ENCODE measurements at regions not wholly inside any gene's neighbourhood (a gene's known extent, or its start where the extent isn't known, plus 50 kb on each side); places are given as distances from the start of the nearest gene placed in this dataset.

DNA sequence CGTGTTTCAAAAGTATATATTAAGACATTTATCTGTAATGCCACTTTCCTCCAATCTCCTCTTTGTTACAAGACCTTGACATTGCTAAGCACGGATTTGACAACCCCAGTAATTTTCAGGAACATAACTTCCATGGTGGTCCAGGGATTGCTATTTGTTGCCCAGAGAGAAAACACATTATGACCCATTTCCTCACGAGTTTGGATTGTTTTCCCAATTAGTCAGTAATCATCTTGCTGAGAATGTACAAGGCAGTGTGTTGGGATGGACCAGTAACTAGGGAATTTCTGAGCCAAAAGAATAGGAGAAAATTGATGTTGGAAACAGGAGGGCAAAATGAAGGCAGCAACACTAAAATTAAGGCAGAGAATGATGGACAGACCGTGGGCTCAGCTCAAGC is 574.1 kb downstream of the EBF1 start:
- no peaks in the 10 kb centered on the region for H3K36me3 ChIP-seq (ENCODE audit: low read length)
- no peaks in the 10 kb centered on the region for H3K9me2 ChIP-seq (replicated peaks; ENCODE audit: insufficient read depth, low read length)
- no peaks in the 10 kb centered on the region for H3K79me2 ChIP-seq (ENCODE audit: insufficient read depth, low read length)
- no peaks in the 10 kb centered on the region for H3K9me3 ChIP-seq (ENCODE audit: insufficient read depth, low read length)
- no peak overlapping the region for H3K4me3 ChIP-seq (ENCODE audit: insufficient read depth, low read length, poor library complexity, severe bottlenecking)
- no peaks in the 10 kb centered on the region for H4K20me1 ChIP-seq (ENCODE audit: low read depth, low read length)
- H3F3A ChIP-seq (ENCODE audit: insufficient read depth) = no peaks in the 10 kb centered on the region
- no peak overlapping the region for H3K27ac ChIP-seq (ENCODE audit: low read depth, low read length)
- H3K27me3 ChIP-seq (ENCODE audit: low read length) = no peaks in the 10 kb centered on the region
- no peak for TF ChIP-seq EZH2phosphoT487 (conservative IDR thresholded peaks at IDR 0.05; ENCODE audit: low read length)
- TF ChIP-seq, protein P1, sequence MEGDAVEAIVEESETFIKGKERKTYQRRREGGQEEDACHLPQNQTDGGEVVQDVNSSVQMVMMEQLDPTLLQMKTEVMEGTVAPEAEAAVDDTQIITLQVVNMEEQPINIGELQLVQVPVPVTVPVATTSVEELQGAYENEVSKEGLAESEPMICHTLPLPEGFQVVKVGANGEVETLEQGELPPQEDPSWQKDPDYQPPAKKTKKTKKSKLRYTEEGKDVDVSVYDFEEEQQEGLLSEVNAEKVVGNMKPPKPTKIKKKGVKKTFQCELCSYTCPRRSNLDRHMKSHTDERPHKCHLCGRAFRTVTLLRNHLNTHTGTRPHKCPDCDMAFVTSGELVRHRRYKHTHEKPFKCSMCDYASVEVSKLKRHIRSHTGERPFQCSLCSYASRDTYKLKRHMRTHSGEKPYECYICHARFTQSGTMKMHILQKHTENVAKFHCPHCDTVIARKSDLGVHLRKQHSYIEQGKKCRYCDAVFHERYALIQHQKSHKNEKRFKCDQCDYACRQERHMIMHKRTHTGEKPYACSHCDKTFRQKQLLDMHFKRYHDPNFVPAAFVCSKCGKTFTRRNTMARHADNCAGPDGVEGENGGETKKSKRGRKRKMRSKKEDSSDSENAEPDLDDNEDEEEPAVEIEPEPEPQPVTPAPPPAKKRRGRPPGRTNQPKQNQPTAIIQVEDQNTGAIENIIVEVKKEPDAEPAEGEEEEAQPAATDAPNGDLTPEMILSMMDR (IDR thresholded peaks at IDR 0.05; ENCODE audit: insufficient read depth, low read length, poor library complexity, severe bottlenecking) = no peak
- H3K4me2 ChIP-seq (ENCODE audit: low read depth, low read length, poor library complexity, severe bottlenecking) = no peak overlapping the region
- H2AFZ ChIP-seq (ENCODE audit: low read depth, low read length, severe bottlenecking) = no peak overlapping the region
- H3K9ac ChIP-seq (ENCODE audit: low read length) = no peak overlapping the region

DNA sequence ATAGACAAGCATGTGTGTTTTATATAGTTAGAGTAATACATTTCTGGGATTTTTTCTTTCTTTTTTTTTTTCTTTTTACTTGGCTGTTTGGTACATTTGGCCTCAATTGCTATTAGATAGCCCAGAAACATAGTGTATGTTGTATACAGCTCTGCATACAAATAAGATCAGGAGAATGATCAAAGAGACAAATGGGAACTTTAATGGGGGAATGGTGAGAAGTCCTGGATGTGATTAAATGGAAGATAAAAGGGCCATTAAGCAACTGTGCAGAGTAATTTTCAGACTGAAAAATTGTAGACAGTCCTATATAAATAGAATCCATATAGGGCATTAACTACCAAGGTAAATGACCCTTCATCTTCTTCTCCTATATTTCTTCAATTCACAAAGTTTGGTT is 575.6 kb downstream of the EBF1 start:
- TF ChIP-seq, protein P1 (IDR thresholded peaks at IDR 0.05; ENCODE audit: insufficient read depth, low read length, poor library complexity, severe bottlenecking) = no peak
- TF ChIP-seq EZH2phosphoT487 (conservative IDR thresholded peaks at IDR 0.05; ENCODE audit: low read length) = no peak
- H3K9me2 ChIP-seq (replicated peaks; ENCODE audit: insufficient read depth, low read length) = no peaks in the 10 kb centered on the region
- H3K9ac ChIP-seq (ENCODE audit: low read length) = no peak overlapping the region
- H3K79me2 ChIP-seq (ENCODE audit: insufficient read depth, low read length) = no peaks in the 10 kb centered on the region
- no peaks in the 10 kb centered on the region for H4K20me1 ChIP-seq (ENCODE audit: low read depth, low read length)
- no peaks in the 10 kb centered on the region for H3F3A ChIP-seq (ENCODE audit: insufficient read depth)
- H3K36me3 ChIP-seq (ENCODE audit: low read length) = no peaks in the 10 kb centered on the region
- no peak overlapping the region for H2AFZ ChIP-seq (ENCODE audit: low read depth, low read length, severe bottlenecking)
- H3K4me2 ChIP-seq (ENCODE audit: low read depth, low read length, poor library complexity, severe bottlenecking) = no peak overlapping the region
- H3K27me3 ChIP-seq (ENCODE audit: low read length) = no peaks in the 10 kb centered on the region
- no peak overlapping the region for H3K27ac ChIP-seq (ENCODE audit: low read depth, low read length)
- H3K9me3 ChIP-seq (ENCODE audit: insufficient read depth, low read length) = no peaks in the 10 kb centered on the region
- no peak overlapping the region for H3K4me3 ChIP-seq (ENCODE audit: insufficient read depth, low read length, poor library complexity, severe bottlenecking)

DNA sequence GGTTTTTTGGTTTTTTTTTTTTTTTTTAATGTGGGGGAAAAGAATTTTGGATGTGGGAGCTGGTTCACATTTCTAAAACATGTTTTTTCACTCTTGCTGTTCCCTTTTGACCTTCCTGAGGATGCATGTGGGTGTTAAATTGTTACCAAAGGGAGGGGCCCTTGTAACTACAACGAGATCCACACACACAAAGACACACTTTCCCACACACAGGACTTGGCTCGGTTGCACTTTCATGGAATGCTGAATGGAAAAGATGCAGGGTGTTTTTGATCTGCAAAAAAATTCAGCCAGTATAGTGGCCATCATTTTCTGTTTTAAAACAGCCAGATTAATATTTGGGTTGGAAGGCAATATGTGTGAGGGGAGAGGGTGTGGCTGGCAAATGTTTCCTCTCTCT is 576.9 kb downstream of the EBF1 start:
- no peaks in the 10 kb centered on the region for H3K9me2 ChIP-seq (replicated peaks; ENCODE audit: insufficient read depth, low read length)
- H3K36me3 ChIP-seq (ENCODE audit: low read length) = no peaks in the 10 kb centered on the region
- H2AFZ ChIP-seq (ENCODE audit: low read depth, low read length, severe bottlenecking) = no peak overlapping the region
- H3K9me3 ChIP-seq (ENCODE audit: insufficient read depth, low read length) = no peaks in the 10 kb centered on the region
- H3F3A ChIP-seq (ENCODE audit: insufficient read depth) = no peaks in the 10 kb centered on the region
- H4K20me1 ChIP-seq (ENCODE audit: low read depth, low read length) = no peaks in the 10 kb centered on the region
- no peak overlapping the region for H3K9ac ChIP-seq (ENCODE audit: low read length)
- no peak overlapping the region for H3K4me3 ChIP-seq (ENCODE audit: insufficient read depth, low read length, poor library complexity, severe bottlenecking)
- no peaks in the 10 kb centered on the region for H3K27me3 ChIP-seq (ENCODE audit: low read length)
- no peaks in the 10 kb centered on the region for H3K79me2 ChIP-seq (ENCODE audit: insufficient read depth, low read length)
- H3K27ac ChIP-seq (ENCODE audit: low read depth, low read length) = no peak overlapping the region
- TF ChIP-seq EZH2phosphoT487 (conservative IDR thresholded peaks at IDR 0.05; ENCODE audit: low read length) = no peak
- TF ChIP-seq, protein P1 (IDR thresholded peaks at IDR 0.05; ENCODE audit: insufficient read depth, low read length, poor library complexity, severe bottlenecking) = no peak
- H3K4me2 ChIP-seq (ENCODE audit: low read depth, low read length, poor library complexity, severe bottlenecking) = no peak overlapping the region

All from SU-DHL-6 (cell line).